GM19035 (cell line): ENCODE measurements at regions not wholly inside any gene's neighbourhood (a gene's known extent, or its start where the extent isn't known, plus 50 kb on each side); places are given as distances from the start of the nearest gene placed in this dataset.
"Not testable (repeated sequence)": the region's sequence is repeated elsewhere in the genome, so short reads cannot be mapped to it uniquely, and the experiment has no call there.

Experiments
- ATAC-seq: cut with Tn5 transposase; IDR thresholded peaks from one replicate; pipeline ENCODE4 v1.9.1; 2021; ENCODE audit not compliant: unreplicated experiment

DNA sequence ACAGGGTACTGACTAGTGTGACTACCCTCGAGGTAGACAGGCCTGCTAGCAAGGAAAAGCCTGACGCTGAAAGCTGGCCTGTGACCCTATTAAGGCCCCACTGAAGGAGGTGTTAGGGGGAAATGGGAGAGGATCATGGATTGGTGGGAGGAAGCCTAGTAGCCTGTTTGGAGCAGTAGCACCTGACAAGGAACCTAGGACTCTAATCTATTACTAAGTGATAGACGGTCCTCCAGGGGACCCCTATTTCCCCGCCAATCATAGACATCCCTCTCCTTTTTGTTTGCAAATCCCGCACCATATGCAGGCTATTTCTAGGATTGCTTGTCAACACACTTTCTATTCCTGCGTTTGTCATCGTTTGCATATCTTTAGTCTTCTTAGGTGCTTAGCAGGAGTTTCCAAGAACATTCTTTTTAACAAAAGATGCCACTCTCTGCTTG, 1338.8 kb upstream of the MIR17HG start:
- ATAC-seq: no peak

DNA sequence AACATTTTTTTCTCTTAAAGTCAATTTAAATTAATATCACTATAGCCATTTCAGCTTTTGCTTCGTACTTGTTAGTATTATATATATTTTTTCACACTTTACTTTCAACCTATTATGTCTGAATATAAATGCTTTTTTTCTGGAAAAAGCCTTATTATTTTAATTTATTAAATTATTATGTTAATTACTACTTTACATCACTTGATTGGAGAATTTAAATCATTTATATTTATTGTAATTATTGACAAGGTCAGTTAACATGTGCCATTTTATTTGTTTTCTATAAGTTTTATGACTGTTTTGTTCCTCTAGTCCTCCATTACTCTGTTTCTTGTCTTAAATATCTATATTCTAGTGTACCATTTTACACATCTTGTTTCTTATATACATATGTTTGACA, 1333.4 kb upstream of the MIR17HG start:
- ATAC-seq: no peak

- no peak for ATAC-seq
Observed at GRCh38 chr13:90015565-90016507, 1331.7 kb upstream of the MIR17HG start.

- no peak for ATAC-seq
Observed at GRCh38 chr13:90016688-90017087, 1330.8 kb upstream of the MIR17HG start.

- ATAC-seq: no peak
Observed at GRCh38 chr13:90020536-90021070, 1326.9 kb upstream of the MIR17HG start.

- no peak for ATAC-seq
Observed at GRCh38 chr13:90027409-90027808, 1320.1 kb upstream of the MIR17HG start.

GRCh38 chr13:90032313-90032712, 1315.2 kb upstream of the MIR17HG start:
- no peak for ATAC-seq

DNA sequence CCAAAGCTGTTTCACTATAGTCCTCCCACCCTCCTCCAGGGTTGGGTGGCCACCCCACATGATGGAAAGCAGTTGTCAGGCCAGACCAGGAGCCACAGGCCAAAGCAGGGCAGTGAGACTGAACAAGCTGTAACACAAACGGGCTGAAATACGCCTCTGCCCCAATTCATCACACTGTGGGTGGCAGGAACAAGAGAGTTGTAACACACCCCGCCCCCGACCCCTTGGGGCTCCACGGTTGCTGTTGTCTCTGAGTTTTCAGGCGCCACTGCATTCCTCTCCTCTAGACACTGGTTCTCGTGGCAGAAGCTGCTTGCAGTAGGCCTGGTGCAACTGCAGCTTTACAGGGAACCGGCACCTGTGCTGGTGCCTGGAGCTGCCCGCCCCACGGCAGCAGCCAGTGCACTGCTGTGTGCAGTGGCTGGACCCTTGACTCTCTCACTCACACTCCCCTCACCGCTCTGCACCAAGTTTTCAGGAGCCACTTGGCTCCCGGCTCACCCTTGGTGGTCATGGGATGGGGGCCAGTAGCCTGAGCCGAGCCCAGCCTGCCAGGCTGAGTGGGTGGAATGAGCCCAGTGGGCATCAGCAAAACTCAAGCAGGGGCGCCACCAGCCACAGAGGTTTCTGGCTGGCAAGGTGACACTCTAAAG, 1314.5 kb upstream of the MIR17HG start:
- no peak for ATAC-seq

DNA sequence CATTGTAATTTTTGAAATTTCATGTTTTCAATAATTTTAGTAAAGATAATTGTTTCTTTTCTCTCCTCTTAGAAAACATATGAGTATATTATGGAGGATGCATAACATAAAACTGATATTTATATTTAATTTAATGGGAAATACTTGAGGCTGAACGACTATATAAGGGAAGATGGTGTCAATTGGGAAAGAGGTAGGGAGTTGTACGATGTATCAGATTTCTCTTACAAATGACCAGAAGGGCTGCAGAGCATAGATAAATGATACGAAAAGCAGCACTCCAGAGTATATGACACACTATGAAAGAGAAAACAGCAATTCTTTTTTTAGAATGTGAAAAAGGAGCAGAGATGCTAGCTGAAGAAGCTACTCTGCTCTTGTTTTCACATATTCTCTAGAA, 1308.0 kb upstream of the MIR17HG start:
- no peak for ATAC-seq

DNA sequence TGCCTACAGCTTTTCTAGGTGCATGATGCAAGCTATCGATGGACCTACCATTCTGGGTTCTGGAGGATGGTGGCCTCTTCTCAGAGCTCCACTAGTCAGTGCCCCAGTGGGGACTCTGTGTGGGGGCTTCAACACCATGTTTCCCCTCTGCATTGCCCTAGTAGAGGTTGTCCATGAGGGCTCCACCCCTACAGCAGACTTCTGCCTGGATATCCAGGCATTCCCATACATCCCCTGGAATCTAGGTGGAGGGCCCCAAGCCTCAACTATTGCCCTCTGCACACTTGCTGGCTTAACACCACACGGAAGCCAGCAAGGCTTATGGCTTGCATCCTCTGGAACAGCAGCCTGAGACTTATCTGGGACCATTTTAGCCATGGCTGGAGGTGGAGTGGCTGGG, 1299.9 kb upstream of the MIR17HG start:
- no peak for ATAC-seq

DNA sequence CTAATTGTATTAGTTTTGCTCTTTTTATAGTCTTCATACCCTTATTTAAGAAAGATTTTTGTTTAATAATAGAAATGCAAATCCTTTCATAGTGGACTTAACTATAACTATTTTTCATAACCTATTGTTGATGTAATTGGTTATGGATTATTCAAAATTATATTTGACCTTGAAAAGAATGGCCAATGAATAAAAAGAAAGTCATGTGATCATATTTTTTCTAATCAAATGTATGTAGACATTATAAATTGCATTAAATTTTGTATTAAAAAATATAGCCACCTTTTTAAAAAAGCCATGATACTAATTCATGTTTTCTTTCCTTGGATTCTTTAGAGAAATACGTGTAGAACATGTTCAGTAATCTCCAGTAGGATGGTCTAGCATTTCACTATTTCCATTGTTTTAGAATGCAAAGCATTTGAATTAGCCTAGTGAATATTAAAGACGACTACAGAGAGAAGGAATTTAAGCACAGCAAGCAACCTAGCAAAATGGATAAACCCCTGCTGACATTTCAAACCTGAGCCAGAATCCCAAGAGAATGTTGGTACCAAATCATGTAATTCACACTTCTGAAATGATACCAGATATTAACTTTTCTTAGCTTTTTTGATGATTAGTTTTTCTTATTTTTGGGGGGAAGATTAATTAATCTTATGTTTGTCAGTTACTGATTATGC, 1297.4 kb upstream of the MIR17HG start:
- ATAC-seq: no peak

DNA sequence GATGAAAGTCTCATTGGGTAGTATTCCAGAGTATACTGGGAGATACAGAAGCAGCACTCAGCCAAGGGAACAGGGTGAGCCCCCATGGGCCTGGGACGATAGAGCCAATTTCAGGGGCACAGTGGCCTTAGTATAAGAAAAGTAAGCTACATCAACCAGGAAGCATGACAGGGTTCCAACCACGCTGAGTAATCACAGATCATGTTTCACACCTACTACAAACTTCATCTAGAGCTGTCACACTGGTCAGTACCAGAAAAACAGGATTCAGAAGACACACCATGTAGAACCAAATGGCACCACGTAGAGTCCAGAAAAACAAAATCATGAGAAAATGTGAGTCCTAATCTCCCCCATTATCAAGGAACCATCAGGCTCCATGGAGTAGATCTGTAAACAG, 1292.4 kb upstream of the MIR17HG start:
- ATAC-seq: no peak

DNA sequence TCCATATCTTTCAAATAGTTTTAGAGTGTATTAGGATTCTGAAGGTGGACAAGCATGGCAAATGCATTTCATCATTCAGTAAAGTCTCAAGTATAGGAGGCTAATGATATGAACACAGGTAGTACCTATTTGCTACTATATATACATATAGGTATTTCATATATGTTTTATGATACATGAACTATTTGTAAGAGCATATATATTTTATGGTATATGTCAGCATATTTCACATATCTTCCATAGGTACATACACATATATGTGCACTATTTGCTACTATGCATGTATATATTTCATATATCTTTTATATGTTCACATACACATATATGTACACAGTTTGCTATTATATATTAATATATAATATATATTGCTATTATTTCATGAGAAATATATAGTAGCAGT, 1291.7 kb upstream of the MIR17HG start:
- ATAC-seq: no peak

DNA sequence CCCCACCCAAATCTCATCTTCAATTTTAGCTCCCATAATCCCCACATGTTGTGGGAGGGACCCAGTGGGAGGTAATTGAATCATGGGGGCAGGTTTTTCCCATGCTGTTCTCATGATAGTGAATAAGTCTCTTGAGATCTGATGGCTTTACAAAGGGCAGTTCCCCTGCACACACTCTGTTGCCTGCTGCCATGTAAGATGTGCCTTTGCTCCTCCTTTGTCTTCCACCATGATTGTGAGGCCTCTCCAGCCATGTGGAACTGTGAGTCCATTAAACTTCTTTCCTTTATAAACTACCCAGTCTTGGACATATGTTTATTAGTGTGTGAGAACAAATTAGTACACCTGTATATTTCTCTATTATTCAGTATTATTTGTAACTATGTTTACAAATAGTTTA, 1283.3 kb upstream of the MIR17HG start:
- not testable (repeated sequence) for ATAC-seq

GRCh38 chr13:90068658-90069057, 1278.8 kb upstream of the MIR17HG start:
- no peak for ATAC-seq

- ATAC-seq: no peak
Observed at GRCh38 chr13:90070362-90070761, 1277.1 kb upstream of the MIR17HG start.

- no peak for ATAC-seq
Observed at GRCh38 chr13:90070837-90071525, 1276.5 kb upstream of the MIR17HG start.

DNA sequence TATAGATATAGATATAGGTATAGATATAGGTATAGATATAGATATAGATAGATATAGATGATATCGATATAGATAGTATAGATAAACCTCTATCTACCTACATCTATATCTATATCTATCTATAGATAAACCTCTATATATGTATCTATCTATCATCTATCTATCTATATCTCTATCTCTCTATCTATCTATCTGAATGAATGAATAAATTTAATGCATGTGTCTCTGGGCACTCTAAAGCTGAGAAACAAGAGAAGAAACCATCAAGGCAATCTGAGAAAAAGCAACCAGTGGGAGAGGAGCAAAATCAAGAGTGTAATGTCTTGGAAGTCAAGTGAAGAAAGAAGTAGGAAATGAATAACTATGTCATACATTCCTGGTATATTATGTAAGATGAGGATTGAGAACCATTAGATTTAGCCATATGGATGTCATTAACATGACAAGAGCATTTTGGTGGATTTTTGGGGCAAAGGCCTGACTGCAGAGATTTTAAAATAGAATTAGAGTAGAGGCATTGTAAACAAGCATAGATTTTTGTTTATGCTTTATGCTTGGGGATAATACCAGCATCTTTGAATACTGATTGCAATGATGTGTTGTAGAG, 1262.7 kb upstream of the MIR17HG start:
- ATAC-seq: no peak

DNA sequence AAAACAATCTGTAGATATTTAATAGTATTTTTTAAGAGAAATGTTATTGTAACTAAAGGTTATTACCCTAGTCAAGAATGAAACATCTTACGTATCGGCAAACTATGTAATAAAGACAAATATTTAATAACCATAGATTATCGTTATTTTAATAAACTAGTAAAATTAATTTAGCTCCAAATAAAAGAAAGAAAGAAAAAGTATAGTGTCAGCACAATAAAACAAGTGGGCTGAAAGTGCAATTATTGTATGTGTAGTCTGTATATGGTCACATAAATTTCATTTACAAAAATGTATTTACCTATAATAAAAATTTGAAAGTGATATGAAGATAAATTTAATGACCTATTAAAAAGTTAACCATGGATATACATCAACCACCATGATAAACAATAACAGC, 1258.4 kb upstream of the MIR17HG start:
- no peak for ATAC-seq

- ATAC-seq: no peak
Observed at GRCh38 chr13:90091611-90092010, 1255.9 kb upstream of the MIR17HG start.
